K562 (cell line): ENCODE measurements at regions not wholly inside any gene's neighbourhood (a gene's known extent, or its start where the extent isn't known, plus 50 kb on each side); places are given as distances from the start of the nearest gene placed in this dataset.

Experiments used
- ATAC-seq: fragments of 200-7000 bp; cut with Tn5 transposase; 3 replicates; pipeline ENCODE4 v1.9.1; 2020; ENCODE audit warnings: moderate library complexity
- BruUV-seq: library from RNA; stranded (reverse); fragments of 400-500 nt; replicated peaks from 2 replicates; lab custom pipeline; 2021; lab: Mats Ljungman, UMichigan
- CTCF ChIA-PET: fragments of 300-600 bp; formaldehyde crosslinking; extraction: SDS; loops from one replicate; lab custom pipeline; 2021; ENCODE audit warnings: low intra/inter-chr PET ratio; lab: Yijun Ruan, JAX
- POLR2A ChIA-PET: fragments of 300-600, 350-650 bp; sonication (Branson Sonifier 250); formaldehyde crosslinking; extraction: SDS; loops from one replicate; lab custom pipeline; 2021; ENCODE audit warnings: antibody characterized with exemption, inconsistent platforms; lab: Yijun Ruan, JAX
- DNase-seq, 4 experiments: peaks; one replicate each; pipeline versions ENCODE4 v3.0.0 to v3.0.0-alpha.2; 2011 to 2018; ENCODE audit warnings: low spot score in 3 of 4, mixed read lengths in 3 of 4; ENCODE audit errors: extremely low read depth in 1 of 4
- FAIRE-seq: peaks from 2 replicates; lab custom pipeline; 2011; peaks lifted over from hg19 to GRCh38; lab: Jason Lieb, UNC
- H2AFZ ChIP-seq: 2 replicates; pipeline ENCODE4 v1.6.0; 2011; ENCODE audit warnings: low read depth, low read length, control low read depth, inconsistent platforms
- H3K27ac ChIP-seq: fragments of 200-600 bp; 3 replicates; pipeline ENCODE4 v1.8.0; 2011; ENCODE audit warnings: low read depth, mild to moderate bottlenecking, control low read depth, inconsistent platforms, low read length, moderate library complexity, mixed read lengths; ENCODE audit errors: extremely low read depth
- H3K27me3 ChIP-seq, 2 experiments: fragments of 300-600 bp in 1 of 2; 2 replicates in 1 of 2; 3 replicates in 1 of 2; pipeline versions ENCODE4 v1.6.0 to v1.8.0; 2011; ENCODE audit warnings: inconsistent platforms in 2 of 2, low read length in 2 of 2, mild to moderate bottlenecking in 1 of 2, mixed read lengths in 1 of 2, moderate library complexity in 1 of 2; ENCODE audit not compliant: control insufficient read depth in 2 of 2, insufficient read depth in 2 of 2
- H3K36me3 ChIP-seq: fragments of 300-600 bp; 3 replicates; pipeline ENCODE4 v1.8.0; 2011; ENCODE audit warnings: mild to moderate bottlenecking, low read length, inconsistent platforms; ENCODE audit not compliant: control insufficient read depth, insufficient read depth
- H3K4me1 ChIP-seq, 2 experiments: fragments of 200-600 bp in 1 of 2; replicated peaks in 1 of 2; 2 replicates in 1 of 2; 3 replicates in 1 of 2; pipeline versions ENCODE4 v1.5.1 to v1.8.0; 2011; ENCODE audit warnings: inconsistent platforms in 2 of 2, low read length in 2 of 2, mild to moderate bottlenecking in 1 of 2, mixed read lengths in 1 of 2, moderate library complexity in 1 of 2; ENCODE audit not compliant: control insufficient read depth in 2 of 2, insufficient read depth in 2 of 2
- H3K4me2 ChIP-seq: 2 replicates; pipeline ENCODE4 v1.6.1; 2011; ENCODE audit warnings: low read length, control low read depth, inconsistent platforms, mixed read lengths; ENCODE audit not compliant: insufficient read depth
- H3K4me3 ChIP-seq: fragments of 200-600 bp; sonication (generic), shearing (Covaris generic); 2 replicates; pipeline ENCODE4 v1.5.1; 2016; ENCODE audit warnings: control low read depth, inconsistent platforms
- H3K79me2 ChIP-seq: fragments of 200-600 bp; 3 replicates; pipeline ENCODE4 v1.8.0; 2011; ENCODE audit warnings: low read length, inconsistent platforms; ENCODE audit not compliant: control insufficient read depth, insufficient read depth
- H3K9ac ChIP-seq, 2 experiments: 2 replicates each; pipeline versions ENCODE4 v1.6.0 to v1.6.1; 2011; ENCODE audit warnings: low read depth in 2 of 2, low read length in 2 of 2, control low read depth in 1 of 2, inconsistent platforms in 1 of 2, mild to moderate bottlenecking in 1 of 2, mixed read lengths in 1 of 2; ENCODE audit not compliant: insufficient read depth in 1 of 2
- H3K9me1 ChIP-seq: one replicate; pipeline ENCODE4 v1.6.0; 2011; ENCODE audit warnings: inconsistent platforms, mild to moderate bottlenecking, low read length, moderate library complexity; ENCODE audit not compliant: control insufficient read depth, insufficient read depth
- H3K9me3 ChIP-seq: replicated peaks from 2 replicates; pipeline ENCODE4 v1.5.1; 2011; ENCODE audit warnings: low read depth, low read length, inconsistent platforms; ENCODE audit not compliant: control insufficient read depth, insufficient read depth
- H4K20me1 ChIP-seq: replicated peaks from 2 replicates; pipeline ENCODE4 v1.6.1; 2011; ENCODE audit warnings: low read length, inconsistent platforms, mixed read lengths; ENCODE audit not compliant: control insufficient read depth, insufficient read depth
- CBX8 ChIP-seq: fragments of 200-600 bp; sonication (generic); IDR thresholded peaks from 2 replicates; pipeline ENCODE4 v1.6.1; 2012; ENCODE audit warnings: borderline replicate concordance, mixed run types, low read depth, mild to moderate bottlenecking, moderate library complexity, mixed read lengths, low read length, control low read depth, inconsistent platforms; ENCODE audit not compliant: poor library complexity, severe bottlenecking; ENCODE audit errors: extremely low read depth
- DLX4 ChIP-seq: fragments of 250-450 bp; sonication (Bioruptor Pico); IDR thresholded peaks from 2 replicates; pipeline ENCODE4 v1.6.1; 2021; ENCODE audit warnings: mild to moderate bottlenecking
- EP400 ChIP-seq: fragments of 450-650 bp; IDR thresholded peaks from 2 replicates; pipeline ENCODE4 v1.6.1; 2017; ENCODE audit warnings: antibody characterized with exemption, mild to moderate bottlenecking, moderate library complexity
- HDGF ChIP-seq: fragments of 450-650 bp; IDR thresholded peaks from 2 replicates; pipeline ENCODE4 v1.6.1; 2016
- MITF ChIP-seq: IDR thresholded peaks from 2 replicates; pipeline ENCODE4 v1.6.1; 2014; ENCODE audit warnings: antibody characterized with exemption
- TAF15 ChIP-seq: fragments of 200-400 bp; formaldehyde crosslinking; IDR thresholded peaks from 2 replicates; pipeline ENCODE4 v1.6.1; 2017; ENCODE audit warnings: mild to moderate bottlenecking, low read depth, low read length, moderate library complexity
- ZNF318 ChIP-seq, 2 experiments: fragments of 450-650 bp; IDR thresholded peaks; 2 replicates each; pipeline ENCODE4 v1.6.1; 2016; ENCODE audit warnings: mild to moderate bottlenecking in 2 of 2, borderline replicate concordance in 1 of 2, low read depth in 1 of 2, moderate library complexity in 1 of 2
- in situ Hi-C: fragments of 300-500 bp; cut with MboI; formaldehyde crosslinking; loops from 4 replicates; pipeline ENCODE4 v1.15.0; 2018; ENCODE audit warnings: inconsistent platforms, mixed read lengths
- intact Hi-C: fragments of 100-400 bp; cut with micrococcal nuclease; formaldehyde crosslinking; loops from 2 replicates; pipeline ENCODE4 v1.14.2; 2022
- TF ChIP-seq, protein P1 (sequence below): fragments of 450-650 bp; formaldehyde crosslinking; IDR thresholded peaks from 2 replicates; pipeline ENCODE4 v1.4.0; 2020; ENCODE audit warnings: mild to moderate bottlenecking, moderate library complexity
- TF ChIP-seq, protein P2 (sequence below): fragments of 250-450 bp; sonication (Bioruptor Pico); IDR thresholded peaks from 2 replicates; pipeline ENCODE4 v1.4.0; 2020; ENCODE audit warnings: mild to moderate bottlenecking, moderate library complexity

DNA sequence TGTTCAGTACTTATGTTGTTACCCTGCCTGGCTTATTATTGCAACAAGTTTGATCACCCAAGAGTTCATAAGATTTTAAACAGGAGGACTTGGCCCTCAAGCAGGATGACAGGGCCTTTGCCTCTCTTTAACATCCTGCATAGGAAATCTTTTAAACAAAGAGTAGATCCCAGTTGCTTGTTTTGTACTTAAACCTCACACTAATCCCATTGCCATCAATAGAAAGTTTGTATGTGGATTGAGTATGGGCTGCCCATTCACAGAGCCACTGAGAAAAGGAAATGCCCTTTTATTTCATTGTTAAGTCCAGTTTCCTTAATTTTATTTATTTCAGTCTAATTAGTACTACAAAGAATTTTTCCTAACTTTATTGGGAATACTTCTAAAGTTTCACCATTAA lies 52.2 kb upstream of the FGF10 start:
- Histone ChIP-seq H3K27ac (no peak overlapping the region), H3K9me3 (no peaks in the 10 kb centered on the region), H3K36me3 (no peaks in the 10 kb centered on the region), H3K4me1 (no peaks in the 10 kb centered on the region), H3K27me3 (no peaks in the 10 kb centered on the region), H3K4me3 (no peak overlapping the region), H3K4me2 (no peak overlapping the region), H3K79me2 (no peaks in the 10 kb centered on the region), H3K9ac (no peak overlapping the region), H2AFZ (no peak overlapping the region), H4K20me1 (no peaks in the 10 kb centered on the region), H3K9me1 (no peaks in the 10 kb centered on the region)
- FAIRE-seq, result no peak
- BruUV-seq, result no TSS peak
- CTCF ChIA-PET, result no interaction called here
- no peak for ATAC-seq
- DNase-seq, result no peak
- in situ Hi-C loops, result no loop called here
- intact Hi-C loops, result no loop called here
- POLR2A ChIA-PET, result no interaction called here
- TF ChIP-seq DLX4 (CRISPR knock-in tag) (no peak), EP400 (no peak), TAF15 (no peak), HDGF (no peak), ZNF318 (IDR thresholded peaks at IDR 0.05; ENCODE audit: borderline replicate concordance in 1 of 2, low read depth in 1 of 2) (no peak), CBX8 (no peak), MITF (no peak)
- TF ChIP-seq, protein P1, sequence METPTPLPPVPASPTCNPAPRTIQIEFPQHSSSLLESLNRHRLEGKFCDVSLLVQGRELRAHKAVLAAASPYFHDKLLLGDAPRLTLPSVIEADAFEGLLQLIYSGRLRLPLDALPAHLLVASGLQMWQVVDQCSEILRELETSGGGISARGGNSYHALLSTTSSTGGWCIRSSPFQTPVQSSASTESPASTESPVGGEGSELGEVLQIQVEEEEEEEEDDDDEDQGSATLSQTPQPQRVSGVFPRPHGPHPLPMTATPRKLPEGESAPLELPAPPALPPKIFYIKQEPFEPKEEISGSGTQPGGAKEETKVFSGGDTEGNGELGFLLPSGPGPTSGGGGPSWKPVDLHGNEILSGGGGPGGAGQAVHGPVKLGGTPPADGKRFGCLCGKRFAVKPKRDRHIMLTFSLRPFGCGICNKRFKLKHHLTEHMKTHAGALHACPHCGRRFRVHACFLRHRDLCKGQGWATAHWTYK (CRISPR knock-in tag), result no peak
- TF ChIP-seq, protein P2, sequence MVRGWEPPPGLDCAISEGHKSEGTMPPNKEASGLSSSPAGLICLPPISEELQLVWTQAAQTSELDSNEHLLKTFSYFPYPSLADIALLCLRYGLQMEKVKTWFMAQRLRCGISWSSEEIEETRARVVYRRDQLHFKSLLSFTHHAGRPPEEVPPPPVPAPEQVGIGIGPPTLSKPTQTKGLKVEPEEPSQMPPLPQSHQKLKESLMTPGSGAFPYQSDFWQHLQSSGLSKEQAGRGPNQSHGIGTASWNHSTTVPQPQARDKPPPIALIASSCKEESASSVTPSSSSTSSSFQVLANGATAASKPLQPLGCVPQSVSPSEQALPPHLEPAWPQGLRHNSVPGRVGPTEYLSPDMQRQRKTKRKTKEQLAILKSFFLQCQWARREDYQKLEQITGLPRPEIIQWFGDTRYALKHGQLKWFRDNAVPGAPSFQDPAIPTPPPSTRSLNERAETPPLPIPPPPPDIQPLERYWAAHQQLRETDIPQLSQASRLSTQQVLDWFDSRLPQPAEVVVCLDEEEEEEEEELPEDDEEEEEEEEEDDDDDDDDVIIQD (CRISPR knock-in tag), result no peak
